ENCODE measurements at regions not wholly inside any gene's neighbourhood (a gene's known extent, or its start where the extent isn't known, plus 50 kb on each side); places are given as distances from the start of the nearest gene placed in this dataset.

DNA sequence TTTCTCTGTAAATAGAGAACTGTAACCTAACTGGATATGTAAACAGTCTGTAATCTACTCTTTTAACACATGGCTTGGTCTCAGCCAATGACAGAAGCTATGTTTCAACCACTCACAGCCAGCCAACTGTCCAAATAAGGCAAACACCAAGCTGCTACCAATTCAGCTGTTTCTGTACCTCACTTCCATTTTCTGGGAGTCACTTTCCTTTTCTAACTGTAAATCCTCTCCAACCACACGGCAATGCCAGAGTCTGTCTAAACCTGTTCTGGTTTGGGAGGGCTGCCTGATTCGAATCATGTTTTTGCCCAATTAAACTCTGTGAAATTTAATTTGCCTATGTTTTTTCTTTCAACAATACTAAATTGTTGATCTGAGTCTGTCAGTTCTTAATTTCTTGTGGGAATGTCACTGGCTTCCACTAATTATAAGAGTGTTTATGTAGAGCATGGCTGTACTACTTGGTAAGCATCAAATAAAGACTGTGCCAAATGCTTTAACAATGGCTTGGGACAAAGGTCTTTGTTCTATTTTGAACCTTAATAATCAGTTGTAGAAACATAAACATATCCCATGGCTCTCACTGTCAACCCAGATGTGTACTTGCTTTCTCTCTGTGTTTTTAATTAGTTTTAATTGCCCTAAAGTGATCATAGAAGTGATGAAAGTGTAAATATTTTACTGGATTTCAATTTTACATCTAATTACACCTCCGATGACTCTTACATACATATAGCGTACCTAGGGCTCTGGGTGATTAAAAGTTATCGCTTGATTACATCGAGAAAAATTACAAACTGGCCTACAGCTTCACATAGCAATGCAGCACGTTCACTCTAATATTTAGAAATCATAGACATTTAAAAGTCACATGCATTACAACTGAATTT, 1144.6 kb upstream of the TMPRSS15 start:
- Histone ChIP-seq H3K4me2 (ENCODE audit: insufficient read depth, low read length) (no peak overlapping the region), H3K9me3 (replicated peaks; ENCODE audit: control insufficient read depth, insufficient read depth, low read length) (no peaks in the 10 kb centered on the region), H3K27ac (ENCODE audit: insufficient read depth, low read depth, low read length) (no peak overlapping the region), H3K4me3 (replicated peaks in 1 of 3; ENCODE audit: insufficient read depth in 1 of 3, low read depth in 1 of 3, low read length in 3 of 3) (no peak overlapping the region), H3K9ac (replicated peaks; ENCODE audit: extremely low read depth, insufficient read depth, low read length) (no peak overlapping the region), H3K27me3 (ENCODE audit: control insufficient read depth in 2 of 2, insufficient read depth in 2 of 2, low read length in 2 of 2) (no peaks in the 10 kb centered on the region), H3K79me2 (ENCODE audit: control insufficient read depth, insufficient read depth, low read length) (no peaks in the 10 kb centered on the region), H3K4me1 (ENCODE audit: control insufficient read depth, extremely low read depth, insufficient read depth, low read length) (no peaks in the 10 kb centered on the region), H2AFZ (ENCODE audit: low read depth, low read length) (no peak overlapping the region), H4K20me1 (replicated peaks; ENCODE audit: control insufficient read depth, extremely low read depth, insufficient read depth, low read length) (no peaks in the 10 kb centered on the region), H3K36me3 (ENCODE audit: control insufficient read depth in 2 of 2, extremely low read depth in 1 of 2, insufficient read depth in 2 of 2, low read length in 2 of 2) (no peaks in the 10 kb centered on the region), H3K9me1 (replicated peaks; ENCODE audit: control insufficient read depth, extremely low read depth, insufficient read depth, low read length) (peaks cover 2% of the 10 kb centered on the region)
- POLR2A ChIA-PET: no interaction called here
- intact Hi-C loops (cut with micrococcal nuclease): no loop called here
- dilution Hi-C loops (cut with MboI; ENCODE audit: extremely low pct_ligation_motif_present, low sequenced_read_pairs): no loop called here
- TF ChIP-seq POLR2A (IDR thresholded peaks at IDR 0.05; ENCODE audit: low read depth, low read length) (no peak), FOS (IDR thresholded peaks at IDR 0.05; ENCODE audit: borderline replicate concordance, insufficient read depth, low read length) (no peak), EZH2 (IDR thresholded peaks at IDR 0.05; ENCODE audit: borderline replicate concordance, low read depth, low read length, severe bottlenecking) (no peak), POLR2AphosphoS5 (IDR thresholded peaks at IDR 0.05; ENCODE audit: insufficient read depth, low read depth, low read length) (no peak)
- FAIRE-seq (no peak), DNase-seq (ENCODE audit: low read depth, low spot score) (no peak)
- CTCF ChIA-PET: no interaction called here
- no TSS peak for BruUV-seq (replicated peaks)

DNA sequence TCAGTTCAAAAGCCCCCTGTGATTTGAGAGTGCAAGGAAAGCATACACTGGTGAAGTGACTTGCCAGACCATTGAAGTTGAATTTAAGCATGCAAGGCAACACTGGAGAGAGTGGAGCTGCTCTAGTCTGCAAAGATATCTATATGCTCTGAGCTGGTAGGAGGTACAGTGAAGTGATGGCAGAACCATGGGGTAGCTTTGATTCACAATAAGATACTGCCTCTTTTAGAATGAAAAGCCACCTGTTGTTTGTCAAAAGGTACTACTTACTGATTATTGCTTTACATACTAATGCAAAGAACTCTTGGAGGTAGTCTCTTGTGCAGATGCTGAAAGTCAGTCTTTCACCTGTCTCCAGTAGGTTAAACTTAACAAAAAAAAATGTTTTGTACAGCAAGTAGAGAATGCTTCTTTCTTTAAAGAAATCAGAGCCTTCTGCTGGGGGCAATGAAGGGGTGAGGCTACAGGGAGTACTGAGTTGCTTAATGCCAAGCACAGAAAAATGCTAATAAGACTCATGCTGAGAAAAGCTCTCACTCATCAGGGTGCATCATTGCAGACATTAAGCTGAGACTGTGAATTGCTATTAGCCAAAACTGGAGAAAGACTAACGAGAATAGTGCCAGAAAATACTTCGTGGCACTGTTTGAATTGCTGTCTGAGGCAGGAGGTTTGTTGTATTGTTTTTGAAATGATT, 1150.5 kb upstream of the TMPRSS15 start:
- no peak overlapping the region for H2AFZ ChIP-seq (ENCODE audit: low read depth, low read length)
- H3K27ac ChIP-seq (ENCODE audit: insufficient read depth, low read depth, low read length): no peak overlapping the region
- H3K9ac ChIP-seq (replicated peaks; ENCODE audit: extremely low read depth, insufficient read depth, low read length): no peak overlapping the region
- ChIA-PET CTCF (no interaction called here), POLR2A (no interaction called here)
- no peak for DNase-seq (ENCODE audit: low read depth, low spot score)
- H3K4me3 ChIP-seq (replicated peaks in 1 of 3; ENCODE audit: insufficient read depth in 1 of 3, low read depth in 1 of 3, low read length in 3 of 3): no peak overlapping the region
- BruUV-seq (replicated peaks): no TSS peak
- dilution Hi-C loops (cut with MboI; ENCODE audit: extremely low pct_ligation_motif_present, low sequenced_read_pairs) (no loop called here), intact Hi-C loops (cut with micrococcal nuclease) (no loop called here)
- H3K79me2 ChIP-seq (ENCODE audit: control insufficient read depth, insufficient read depth, low read length): no peaks in the 10 kb centered on the region
- H4K20me1 ChIP-seq (replicated peaks; ENCODE audit: control insufficient read depth, extremely low read depth, insufficient read depth, low read length): no peaks in the 10 kb centered on the region
- H3K36me3 ChIP-seq (ENCODE audit: control insufficient read depth in 2 of 2, extremely low read depth in 1 of 2, insufficient read depth in 2 of 2, low read length in 2 of 2): no peaks in the 10 kb centered on the region
- H3K9me1 ChIP-seq (replicated peaks; ENCODE audit: control insufficient read depth, extremely low read depth, insufficient read depth, low read length): peaks cover 2% of the 10 kb centered on the region
- no peak for FAIRE-seq
- no peaks in the 10 kb centered on the region for H3K27me3 ChIP-seq (ENCODE audit: control insufficient read depth in 2 of 2, insufficient read depth in 2 of 2, low read length in 2 of 2)
- no peak overlapping the region for H3K4me2 ChIP-seq (ENCODE audit: insufficient read depth, low read length)
- TF ChIP-seq, protein P1, sequence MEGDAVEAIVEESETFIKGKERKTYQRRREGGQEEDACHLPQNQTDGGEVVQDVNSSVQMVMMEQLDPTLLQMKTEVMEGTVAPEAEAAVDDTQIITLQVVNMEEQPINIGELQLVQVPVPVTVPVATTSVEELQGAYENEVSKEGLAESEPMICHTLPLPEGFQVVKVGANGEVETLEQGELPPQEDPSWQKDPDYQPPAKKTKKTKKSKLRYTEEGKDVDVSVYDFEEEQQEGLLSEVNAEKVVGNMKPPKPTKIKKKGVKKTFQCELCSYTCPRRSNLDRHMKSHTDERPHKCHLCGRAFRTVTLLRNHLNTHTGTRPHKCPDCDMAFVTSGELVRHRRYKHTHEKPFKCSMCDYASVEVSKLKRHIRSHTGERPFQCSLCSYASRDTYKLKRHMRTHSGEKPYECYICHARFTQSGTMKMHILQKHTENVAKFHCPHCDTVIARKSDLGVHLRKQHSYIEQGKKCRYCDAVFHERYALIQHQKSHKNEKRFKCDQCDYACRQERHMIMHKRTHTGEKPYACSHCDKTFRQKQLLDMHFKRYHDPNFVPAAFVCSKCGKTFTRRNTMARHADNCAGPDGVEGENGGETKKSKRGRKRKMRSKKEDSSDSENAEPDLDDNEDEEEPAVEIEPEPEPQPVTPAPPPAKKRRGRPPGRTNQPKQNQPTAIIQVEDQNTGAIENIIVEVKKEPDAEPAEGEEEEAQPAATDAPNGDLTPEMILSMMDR (IDR thresholded peaks at IDR 0.05; ENCODE audit: extremely low read depth in 1 of 2, insufficient read depth in 1 of 2, low read depth in 1 of 2, low read length in 2 of 2): no peak
- TF ChIP-seq FOS (IDR thresholded peaks at IDR 0.05; ENCODE audit: borderline replicate concordance, insufficient read depth, low read length) (no peak), POLR2A (IDR thresholded peaks at IDR 0.05; ENCODE audit: low read depth, low read length) (no peak), GATA2 (IDR thresholded peaks at IDR 0.05; ENCODE audit: insufficient read depth, insufficient read length, low read depth, low read length) (no peak), EZH2 (IDR thresholded peaks at IDR 0.05; ENCODE audit: borderline replicate concordance, low read depth, low read length, severe bottlenecking) (no peak), JUN (IDR thresholded peaks at IDR 0.05; ENCODE audit: borderline replicate concordance, insufficient read depth, insufficient read length, low read depth) (no peak), POLR2AphosphoS5 (IDR thresholded peaks at IDR 0.05; ENCODE audit: insufficient read depth, low read depth, low read length) (no peak), MYC (IDR thresholded peaks at IDR 0.05; ENCODE audit: low read depth, low read length) (no peak)
- TF ChIP-seq, protein P2, sequence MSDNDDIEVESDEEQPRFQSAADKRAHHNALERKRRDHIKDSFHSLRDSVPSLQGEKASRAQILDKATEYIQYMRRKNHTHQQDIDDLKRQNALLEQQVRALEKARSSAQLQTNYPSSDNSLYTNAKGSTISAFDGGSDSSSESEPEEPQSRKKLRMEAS (IDR thresholded peaks at IDR 0.05; ENCODE audit: insufficient read depth, insufficient read length): no peak
- no peaks in the 10 kb centered on the region for H3K4me1 ChIP-seq (ENCODE audit: control insufficient read depth, extremely low read depth, insufficient read depth, low read length)
- no peaks in the 10 kb centered on the region for H3K9me3 ChIP-seq (replicated peaks; ENCODE audit: control insufficient read depth, insufficient read depth, low read length)

Data from endothelial cell of umbilical vein (primary cell).